GM12875 (cell line): ENCODE measurements at regions not wholly inside any gene's neighbourhood (a gene's known extent, or its start where the extent isn't known, plus 50 kb on each side); places are given as distances from the start of the nearest gene placed in this dataset.

ENCODE experiments used
- H3K4me3 ChIP-seq: one replicate; pipeline ENCODE4 v1.5.1; 2011; ENCODE audit warnings: low read depth, low read length, control low read depth
- CTCF ChIP-seq: IDR thresholded peaks from 2 replicates; pipeline ENCODE4 v1.5.1; 2011; ENCODE audit warnings: low read depth, mild to moderate bottlenecking, control low read depth, inconsistent platforms, low read length, moderate library complexity, borderline replicate concordance; ENCODE audit not compliant: insufficient read depth

DNA sequence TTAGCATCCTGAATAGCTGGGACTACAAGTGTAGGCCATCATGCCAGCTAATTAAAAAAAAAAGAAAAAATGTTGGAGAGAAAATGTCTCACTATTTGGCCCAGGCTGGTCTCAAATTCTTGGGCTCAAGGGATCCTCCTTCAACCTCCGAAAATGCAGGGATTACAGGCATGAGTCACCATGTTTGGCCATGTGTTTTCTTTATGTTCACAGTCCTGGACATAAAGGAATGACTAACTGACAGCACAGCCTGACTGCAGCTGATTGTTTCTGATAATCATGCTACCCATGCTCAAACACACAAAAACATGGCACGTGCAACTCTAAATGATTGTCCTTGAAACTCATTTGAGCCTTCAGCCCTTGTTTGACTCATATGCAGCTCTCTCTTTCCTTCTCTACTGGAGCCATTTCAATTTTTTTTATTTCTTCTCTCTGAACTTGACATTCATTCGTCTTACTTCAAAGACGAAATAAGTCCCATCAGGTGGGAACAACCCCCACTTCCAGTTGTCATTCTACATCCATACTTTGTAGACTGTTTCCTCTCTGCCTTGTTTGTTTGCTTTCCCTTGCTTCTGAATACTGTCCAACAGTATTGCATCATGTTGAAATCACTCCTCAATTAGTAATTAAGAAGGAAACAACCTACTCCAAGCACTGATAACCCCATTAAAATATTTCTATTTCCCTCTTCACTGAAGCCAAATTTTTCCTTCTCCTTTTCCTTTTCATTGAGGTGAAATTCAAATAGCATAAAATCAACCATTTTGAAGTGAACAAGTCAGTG lies 413.0 kb downstream of the BMP2 start:
- no peak for TF ChIP-seq CTCF
- H3K4me3 ChIP-seq, result no peak overlapping the region

DNA sequence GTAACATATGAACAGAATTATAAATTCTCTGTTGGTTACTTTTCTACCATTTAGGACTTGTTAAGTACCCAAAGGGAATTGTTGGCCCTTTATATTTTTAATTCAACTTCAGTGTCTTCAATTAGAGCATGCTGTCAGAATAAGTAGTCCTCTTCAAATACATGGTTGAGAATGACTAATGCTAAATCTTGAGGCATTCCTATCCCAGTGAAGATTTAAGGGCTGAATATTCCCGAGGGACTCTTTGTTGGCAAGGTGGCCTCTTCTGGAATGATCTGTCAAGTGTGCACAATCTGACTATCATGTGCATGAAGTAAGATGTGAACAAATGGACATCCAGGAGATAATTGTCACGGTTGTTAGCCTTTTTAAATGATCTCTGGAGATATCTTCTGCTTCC lies 421.7 kb downstream of the BMP2 start:
- TF ChIP-seq CTCF, result no peak
- H3K4me3 ChIP-seq, result no peak overlapping the region

GRCh38 chr20:7193681-7194080 lies 426.2 kb downstream of the BMP2 start:
- no peak overlapping the region for H3K4me3 ChIP-seq
- no peak for TF ChIP-seq CTCF

DNA sequence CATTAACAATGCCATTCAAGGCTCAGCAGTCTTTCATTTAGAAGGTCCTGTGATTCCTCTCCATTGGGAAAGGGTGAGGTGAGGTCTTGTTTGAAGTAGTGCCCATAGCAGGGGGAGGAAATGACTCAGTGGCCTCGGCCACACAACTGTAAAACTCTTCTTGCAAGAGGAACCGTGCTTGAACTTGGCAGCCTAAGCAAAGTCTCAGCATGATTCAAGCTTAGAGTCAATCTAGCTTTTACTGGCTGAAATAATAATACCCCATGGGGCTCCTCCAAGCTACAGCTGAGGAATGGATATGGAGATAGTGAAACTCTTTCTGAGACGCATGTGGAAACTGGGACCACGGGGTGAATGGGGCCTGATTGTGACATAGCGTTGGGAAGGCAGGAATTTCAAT lies 428.2 kb downstream of the BMP2 start:
- H3K4me3 ChIP-seq, result no peak overlapping the region
- no peak for TF ChIP-seq CTCF

GRCh38 chr20:7196481-7196880 lies 429.0 kb downstream of the BMP2 start:
- TF ChIP-seq CTCF, result no peak
- H3K4me3 ChIP-seq, result no peak overlapping the region

GRCh38 chr20:7199861-7200260 lies 432.4 kb downstream of the BMP2 start:
- H3K4me3 ChIP-seq, result no peak overlapping the region
- no peak for TF ChIP-seq CTCF

GRCh38 chr20:7207186-7207798 lies 439.8 kb downstream of the BMP2 start:
- H3K4me3 ChIP-seq, result no peak overlapping the region
- no peak for TF ChIP-seq CTCF
